OCI-LY3 (cell line): ENCODE measurements at regions not wholly inside any gene's neighbourhood (a gene's known extent, or its start where the extent isn't known, plus 50 kb on each side); places are given as distances from the start of the nearest gene placed in this dataset.

Experiments used
- H2AFZ ChIP-seq: fragments of 200-600, 300-600 bp; shearing (Covaris generic); 2 replicates; pipeline ENCODE4 v1.6.0; 2014; ENCODE audit warnings: antibody characterized with exemption, low read depth, low read length
- H3K27ac ChIP-seq: fragments of 200-600, 300-600 bp; sonication (generic); 2 replicates; pipeline ENCODE4 v1.5.1; 2014; ENCODE audit warnings: mild to moderate bottlenecking, low read length, moderate library complexity, mixed read lengths
- H3K27me3 ChIP-seq: fragments of 200-600, 300-600 bp; sonication (generic); 2 replicates; pipeline ENCODE4 v1.6.1; 2014; ENCODE audit warnings: low read depth, low read length, mixed read lengths
- H3K36me3 ChIP-seq: fragments of 200-600, 300-600 bp; sonication (generic); replicated peaks from 2 replicates; pipeline ENCODE3; 2014; ENCODE audit warnings: low read depth, low read length, mixed read lengths
- H3K4me1 ChIP-seq: fragments of 300-600, 200-600 bp; sonication (generic); 2 replicates; pipeline ENCODE4 v1.6.1; 2014; ENCODE audit warnings: low read length, mixed read lengths
- H3K4me2 ChIP-seq: fragments of 200-600, 300-600 bp; sonication (generic); 2 replicates; pipeline ENCODE4 v1.6.1; 2014; ENCODE audit warnings: low read length, mixed read lengths
- H3K4me3 ChIP-seq: fragments of 300-600, 200-600 bp; sonication (generic); 2 replicates; pipeline ENCODE4 v1.5.1; 2014; ENCODE audit warnings: antibody characterized with exemption, mild to moderate bottlenecking, low read length, moderate library complexity
- H3K79me2 ChIP-seq: fragments of 300-600, 200-600 bp; shearing (Covaris generic); 2 replicates; pipeline ENCODE4 v1.6.1; 2014; ENCODE audit warnings: mild to moderate bottlenecking, low read length, mixed read lengths
- H3K9ac ChIP-seq: fragments of 300-600, 200-600 bp; shearing (Covaris generic); 2 replicates; pipeline ENCODE4 v1.6.0; 2014; ENCODE audit warnings: mild to moderate bottlenecking, low read length, moderate library complexity
- H3K9me3 ChIP-seq: fragments of 200-600, 300-600 bp; shearing (Covaris generic); 2 replicates; pipeline ENCODE4 v1.6.1; 2014; ENCODE audit warnings: low read length, mixed read lengths; ENCODE audit not compliant: insufficient read depth
- H4K20me1 ChIP-seq: fragments of 200-600, 300-600 bp; sonication (generic); 2 replicates; pipeline ENCODE4 v1.6.1; 2016; ENCODE audit warnings: low read length, mixed read lengths; ENCODE audit not compliant: insufficient read depth
- EZH2phosphoT487 ChIP-seq: fragments of 200-600 bp; shearing (Covaris generic); IDR thresholded peaks from 2 replicates; pipeline ENCODE4 v1.6.1; 2018; ENCODE audit warnings: antibody characterized with exemption, mixed run types, low read depth
- TF ChIP-seq, protein P1 (sequence below): fragments of 200-600, 300-600 bp; sonication (generic); IDR thresholded peaks from 2 replicates; pipeline ENCODE4 v1.5.1; 2014; ENCODE audit warnings: antibody characterized with exemption, low read length, low read depth

DNA sequence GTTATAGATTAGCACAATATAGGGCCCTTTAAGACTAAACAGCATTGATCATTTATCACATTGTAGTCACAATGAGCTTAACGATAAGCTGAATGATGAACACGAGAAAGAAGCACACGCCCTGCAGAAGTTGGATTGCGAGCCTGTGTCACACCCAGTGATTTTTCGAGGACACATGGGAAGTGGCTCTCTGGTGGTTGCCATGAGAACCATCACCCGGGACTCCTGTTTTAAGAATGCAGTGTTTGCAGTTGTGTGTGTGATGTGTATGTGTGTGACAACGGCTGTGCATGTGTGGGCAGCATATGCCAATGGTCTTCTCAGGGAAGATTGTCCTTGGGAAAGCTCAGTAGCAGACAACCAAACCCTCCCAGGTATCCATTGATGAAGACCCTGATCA is 69.2 kb downstream of the PDCL3 start:
- no peak overlapping the region for H2AFZ ChIP-seq
- TF ChIP-seq EZH2phosphoT487 = no peak
- TF ChIP-seq, protein P1, sequence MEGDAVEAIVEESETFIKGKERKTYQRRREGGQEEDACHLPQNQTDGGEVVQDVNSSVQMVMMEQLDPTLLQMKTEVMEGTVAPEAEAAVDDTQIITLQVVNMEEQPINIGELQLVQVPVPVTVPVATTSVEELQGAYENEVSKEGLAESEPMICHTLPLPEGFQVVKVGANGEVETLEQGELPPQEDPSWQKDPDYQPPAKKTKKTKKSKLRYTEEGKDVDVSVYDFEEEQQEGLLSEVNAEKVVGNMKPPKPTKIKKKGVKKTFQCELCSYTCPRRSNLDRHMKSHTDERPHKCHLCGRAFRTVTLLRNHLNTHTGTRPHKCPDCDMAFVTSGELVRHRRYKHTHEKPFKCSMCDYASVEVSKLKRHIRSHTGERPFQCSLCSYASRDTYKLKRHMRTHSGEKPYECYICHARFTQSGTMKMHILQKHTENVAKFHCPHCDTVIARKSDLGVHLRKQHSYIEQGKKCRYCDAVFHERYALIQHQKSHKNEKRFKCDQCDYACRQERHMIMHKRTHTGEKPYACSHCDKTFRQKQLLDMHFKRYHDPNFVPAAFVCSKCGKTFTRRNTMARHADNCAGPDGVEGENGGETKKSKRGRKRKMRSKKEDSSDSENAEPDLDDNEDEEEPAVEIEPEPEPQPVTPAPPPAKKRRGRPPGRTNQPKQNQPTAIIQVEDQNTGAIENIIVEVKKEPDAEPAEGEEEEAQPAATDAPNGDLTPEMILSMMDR = no peak
- H4K20me1 ChIP-seq = no peaks in the 10 kb centered on the region
- no peak overlapping the region for H3K4me2 ChIP-seq
- no peak overlapping the region for H3K27ac ChIP-seq
- H3K79me2 ChIP-seq = no peaks in the 10 kb centered on the region
- no peaks in the 10 kb centered on the region for H3K4me1 ChIP-seq
- H3K36me3 ChIP-seq = no peaks in the 10 kb centered on the region
- no peak overlapping the region for H3K9ac ChIP-seq
- no peaks in the 10 kb centered on the region for H3K9me3 ChIP-seq
- peaks cover 37% of the 10 kb centered on the region for H3K27me3 ChIP-seq
- no peak overlapping the region for H3K4me3 ChIP-seq

DNA sequence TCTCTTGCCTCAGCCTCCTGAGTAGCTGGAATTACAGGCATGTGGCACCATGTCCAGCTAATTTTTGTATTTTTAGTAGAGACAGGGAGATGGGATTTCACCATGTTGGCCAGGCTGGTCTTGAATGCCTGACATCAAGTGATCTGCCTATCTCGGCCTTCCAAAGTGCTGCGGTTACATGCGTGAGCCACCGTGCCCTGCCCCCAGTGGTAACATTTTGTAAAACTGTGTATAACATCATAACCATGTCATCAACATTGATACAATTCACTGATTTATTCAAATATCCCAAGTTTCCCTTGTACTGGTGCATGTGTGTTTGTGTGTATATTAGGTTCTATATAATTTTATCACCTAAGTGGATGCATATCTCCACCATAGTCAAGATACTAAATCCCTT is 70.0 kb downstream of the PDCL3 start:
- Histone ChIP-seq H3K79me2 (no peaks in the 10 kb centered on the region), H3K27me3 (peaks cover 37% of the 10 kb centered on the region)
- TF ChIP-seq EZH2phosphoT487 = no peak
- TF ChIP-seq, protein P1 = no peak

DNA sequence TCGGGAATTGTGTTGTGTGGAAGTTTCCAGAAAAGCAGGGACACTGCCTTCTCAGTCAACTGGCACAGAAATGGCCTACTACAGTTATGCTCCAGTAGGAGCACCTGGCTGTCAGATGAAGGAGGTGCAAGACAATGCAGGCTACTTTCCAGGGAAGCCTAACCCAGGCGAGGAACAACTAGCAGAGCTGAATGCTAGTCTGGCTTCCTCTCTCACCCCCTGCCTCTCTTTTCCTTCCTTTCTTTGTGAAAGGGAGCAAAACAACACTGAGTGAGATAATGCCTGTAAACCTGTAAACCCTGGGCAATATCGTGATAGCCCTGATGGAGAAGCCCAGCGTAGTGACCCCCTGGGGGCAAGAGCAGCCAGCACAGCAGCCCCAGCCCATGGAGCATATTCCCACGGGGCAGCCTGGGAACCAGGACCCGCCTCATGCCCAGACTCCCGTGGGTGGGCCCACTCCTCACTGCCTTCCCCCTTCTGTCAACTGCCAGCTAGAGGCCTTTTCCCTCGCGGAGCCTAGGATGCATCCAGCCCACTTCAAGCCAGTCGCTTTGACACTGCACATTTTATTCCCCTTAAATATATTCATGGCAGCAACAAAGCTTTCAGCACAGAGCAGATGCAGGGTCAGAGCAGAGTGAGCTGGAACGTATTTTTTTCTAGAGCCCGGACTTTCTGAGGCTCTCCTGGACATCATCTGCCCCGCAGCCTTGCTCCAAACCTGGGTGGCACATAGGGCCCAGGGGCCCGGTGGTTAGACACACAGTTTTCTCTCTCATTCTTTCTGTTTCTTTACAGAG is 77.0 kb downstream of the PDCL3 start:
- Histone ChIP-seq H3K27me3 (peaks cover 40% of the 10 kb centered on the region), H3K9ac (no peak overlapping the region), H2AFZ (no peak overlapping the region), H4K20me1 (no peaks in the 10 kb centered on the region), H3K9me3 (no peaks in the 10 kb centered on the region), H3K4me1 (no peaks in the 10 kb centered on the region), H3K4me2 (no peak overlapping the region), H3K4me3 (no peak overlapping the region), H3K79me2 (no peaks in the 10 kb centered on the region), H3K36me3 (no peaks in the 10 kb centered on the region), H3K27ac (no peak overlapping the region)
- no peak for TF ChIP-seq EZH2phosphoT487
- TF ChIP-seq, protein P1 = no peak

More for the DNA sequence above, 70.0 kb downstream of the PDCL3 start:
- H3K4me1 ChIP-seq = no peaks in the 10 kb centered on the region
- no peak overlapping the region for H2AFZ ChIP-seq
- no peak overlapping the region for H3K9ac ChIP-seq
- H3K9me3 ChIP-seq = no peaks in the 10 kb centered on the region
- no peaks in the 10 kb centered on the region for H3K36me3 ChIP-seq
- no peak overlapping the region for H3K4me2 ChIP-seq
- H4K20me1 ChIP-seq = no peaks in the 10 kb centered on the region
- no peak overlapping the region for H3K27ac ChIP-seq
- no peak overlapping the region for H3K4me3 ChIP-seq

DNA sequence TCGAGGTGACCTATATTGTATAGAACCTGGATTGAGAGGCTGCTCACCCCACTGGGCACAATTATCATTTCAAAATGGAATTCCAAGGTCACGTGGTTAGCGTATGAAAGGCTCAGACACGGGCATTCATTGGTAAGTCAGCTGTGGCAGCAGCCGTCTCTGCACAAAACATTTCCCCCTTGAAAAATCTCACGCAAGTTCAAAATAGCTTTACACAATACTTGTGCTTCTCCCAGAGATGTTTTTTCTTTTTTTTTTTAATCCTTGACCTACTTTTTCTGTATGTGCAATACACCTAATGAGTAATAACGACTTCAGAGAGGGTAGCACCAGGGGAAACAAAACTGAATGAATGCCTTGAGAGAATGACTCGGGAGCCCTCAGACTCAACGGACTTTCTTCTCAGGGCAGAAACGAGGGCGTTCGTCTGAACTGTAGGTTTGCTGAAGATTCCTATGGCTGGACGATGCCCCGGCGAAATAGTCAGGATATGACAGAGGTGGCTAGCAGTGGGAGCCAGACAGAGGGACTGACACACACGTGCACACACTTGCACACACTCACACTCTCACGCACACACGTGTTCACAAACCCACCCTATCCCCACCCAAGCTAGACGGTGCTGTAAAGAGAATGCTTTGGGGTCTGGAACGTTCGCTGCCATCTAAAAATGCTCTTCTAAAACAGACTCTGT is 77.8 kb downstream of the PDCL3 start:
- no peak overlapping the region for H3K9ac ChIP-seq
- no peaks in the 10 kb centered on the region for H3K9me3 ChIP-seq
- no peak overlapping the region for H3K27ac ChIP-seq
- no peak overlapping the region for H2AFZ ChIP-seq
- peaks cover 32% of the 10 kb centered on the region for H3K27me3 ChIP-seq
- H4K20me1 ChIP-seq = no peaks in the 10 kb centered on the region
- H3K79me2 ChIP-seq = no peaks in the 10 kb centered on the region
- no peak overlapping the region for H3K4me3 ChIP-seq
- no peaks in the 10 kb centered on the region for H3K36me3 ChIP-seq
- no peak for TF ChIP-seq EZH2phosphoT487
- TF ChIP-seq, protein P1 = no peak
- no peak overlapping the region for H3K4me2 ChIP-seq
- no peaks in the 10 kb centered on the region for H3K4me1 ChIP-seq
